Trophoblast cell (in vitro differentiated cells and primary cell): ENCODE measurements at regions not wholly inside any gene's neighbourhood (a gene's known extent, or its start where the extent isn't known, plus 50 kb on each side); places are given as distances from the start of the nearest gene placed in this dataset.

ENCODE experiments used
- DNase-seq, 2 donors: peaks; one replicate each; pipeline ENCODE4 v3.0.0-alpha.2; 2016
- H2AFZ ChIP-seq: 2 replicates; pipeline ENCODE4 v1.6.1; 2013; ENCODE audit warnings: low read length, moderate library complexity, mild to moderate bottlenecking; ENCODE audit not compliant: insufficient read depth, poor library complexity
- H2AK5ac ChIP-seq: 2 replicates; pipeline ENCODE4 v1.6.1; 2013; ENCODE audit warnings: mild to moderate bottlenecking, low read length
- H2BK120ac ChIP-seq: 2 replicates; pipeline ENCODE4 v1.6.1; 2013; ENCODE audit warnings: low read length, mild to moderate bottlenecking, moderate library complexity; ENCODE audit not compliant: insufficient read depth, poor library complexity
- H2BK12ac ChIP-seq: 2 replicates; pipeline ENCODE4 v1.6.1; 2013; ENCODE audit warnings: mild to moderate bottlenecking, low read length, moderate library complexity
- H2BK5ac ChIP-seq: 2 replicates; pipeline ENCODE4 v1.6.1; 2013; ENCODE audit warnings: low read length, low read depth, moderate library complexity, mild to moderate bottlenecking; ENCODE audit not compliant: poor library complexity
- H3K14ac ChIP-seq: 2 replicates; pipeline ENCODE4 v1.6.1; 2013; ENCODE audit warnings: mild to moderate bottlenecking, low read length
- H3K18ac ChIP-seq: 2 replicates; pipeline ENCODE4 v1.6.1; 2013; ENCODE audit warnings: mild to moderate bottlenecking, low read length
- H3K23ac ChIP-seq: 2 replicates; pipeline ENCODE4 v1.6.1; 2013; ENCODE audit warnings: low read length
- H3K27ac ChIP-seq: 2 replicates; pipeline ENCODE4 v1.5.1; 2013; ENCODE audit warnings: low read depth, mild to moderate bottlenecking, inconsistent platforms, low read length, moderate library complexity
- H3K27me3 ChIP-seq: 2 replicates; pipeline ENCODE4 v1.6.1; 2013; ENCODE audit warnings: inconsistent platforms, mild to moderate bottlenecking, low read length, moderate library complexity; ENCODE audit not compliant: insufficient read depth
- H3K36me3 ChIP-seq, 2 experiments: 1 replicate in 1 of 2; 2 replicates in 1 of 2; pipeline ENCODE4 v1.6.1; 2013; ENCODE audit warnings: low read length in 2 of 2, mild to moderate bottlenecking in 2 of 2, moderate library complexity in 1 of 2; ENCODE audit not compliant: insufficient read depth in 2 of 2, control insufficient read depth in 1 of 2
- H3K4ac ChIP-seq: 2 replicates; pipeline ENCODE4 v1.6.1; 2013; ENCODE audit warnings: low read depth, mild to moderate bottlenecking, low read length, moderate library complexity
- H3K4me1 ChIP-seq, 2 experiments: 1 replicate in 1 of 2; 2 replicates in 1 of 2; pipeline ENCODE4 v1.6.1; 2013; ENCODE audit warnings: low read length in 2 of 2, mild to moderate bottlenecking in 2 of 2, moderate library complexity in 1 of 2; ENCODE audit not compliant: insufficient read depth in 2 of 2, control insufficient read depth in 1 of 2
- H3K4me2 ChIP-seq: 2 replicates; pipeline ENCODE4 v1.6.1; 2013; ENCODE audit warnings: inconsistent platforms, mild to moderate bottlenecking, low read length, moderate library complexity
- H3K4me3 ChIP-seq: 2 replicates; pipeline ENCODE4 v1.5.1; 2013; ENCODE audit warnings: mild to moderate bottlenecking, low read depth, low read length, inconsistent platforms
- H3K79me1 ChIP-seq: one replicate; pipeline ENCODE4 v1.6.1; 2013; ENCODE audit warnings: low read length
- H3K79me2 ChIP-seq: 2 replicates; pipeline ENCODE4 v1.6.1; 2013; ENCODE audit warnings: low read length, mild to moderate bottlenecking; ENCODE audit not compliant: control insufficient read depth, insufficient read depth, poor library complexity
- H3K9ac ChIP-seq: 2 replicates; pipeline ENCODE4 v1.6.1; 2013; ENCODE audit warnings: mild to moderate bottlenecking, low read length
- H3K9me3 ChIP-seq: 2 replicates; pipeline ENCODE4 v1.6.1; 2013; ENCODE audit warnings: low read depth, mild to moderate bottlenecking, control low read depth, inconsistent platforms, low read length; ENCODE audit not compliant: insufficient read depth
- H4K12ac ChIP-seq: 2 replicates; pipeline ENCODE4 v1.6.1; 2013; ENCODE audit warnings: low read depth, mild to moderate bottlenecking, low read length, moderate library complexity
- H4K8ac ChIP-seq: 2 replicates; pipeline ENCODE4 v1.6.1; 2013; ENCODE audit warnings: low read depth, mild to moderate bottlenecking, low read length, moderate library complexity
- H4K91ac ChIP-seq: one replicate; pipeline ENCODE4 v1.6.1; 2013; ENCODE audit warnings: low read depth, mild to moderate bottlenecking, low read length, moderate library complexity
- WGBS: extraction: QIAGEN DNeasy Blood & Tissue Kit; methylation state at CpG from one replicate; pipeline ENCODE4 v1.1.7; 2013; ENCODE audit warnings: missing lambda C conversion rate; ENCODE audit not compliant: insufficient read length, insufficient coverage; ENCODE audit errors: extremely low coverage; 5-methylcytosine and 5-hydroxymethylcytosine counted together

DNA sequence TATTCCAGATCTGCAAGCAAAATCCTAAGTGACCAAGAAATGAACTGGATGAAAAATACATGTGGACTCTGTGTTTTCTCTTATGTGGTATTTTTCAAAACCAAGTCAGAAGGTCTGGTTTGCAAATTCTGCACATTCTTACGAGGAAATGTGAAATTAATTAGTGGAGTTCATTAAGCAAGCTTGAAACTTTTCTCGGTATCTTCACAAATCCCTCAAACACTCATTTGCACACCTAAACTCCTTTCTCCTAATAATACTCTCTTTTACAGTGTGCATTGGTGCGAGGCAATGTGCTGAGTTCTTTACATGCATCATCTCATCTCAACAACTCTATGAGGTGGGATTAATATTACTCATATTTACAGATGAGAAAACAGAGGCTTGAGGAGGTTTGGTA lies 82.1 kb downstream of the MTERF1 start:
- no peak overlapping the region for H2AK5ac ChIP-seq
- no peak overlapping the region for H3K23ac ChIP-seq
- H3K18ac ChIP-seq = no peak overlapping the region
- no peak overlapping the region for H2AFZ ChIP-seq
- H3K14ac ChIP-seq = no peak overlapping the region
- DNase-seq = no peak
- H3K9me3 ChIP-seq = no peaks in the 10 kb centered on the region
- no peak overlapping the region for H4K8ac ChIP-seq
- WGBS = no CpG with 5 or more reads among the region's 3 CpGs
- no peak overlapping the region for H3K27ac ChIP-seq
- no peak overlapping the region for H3K4ac ChIP-seq
- H3K9ac ChIP-seq = no peak overlapping the region
- no peak overlapping the region for H2BK5ac ChIP-seq
- H4K12ac ChIP-seq = no peak overlapping the region
- H2BK120ac ChIP-seq = no peak overlapping the region
- no peaks in the 10 kb centered on the region for H3K4me1 ChIP-seq
- H3K79me1 ChIP-seq = no peaks in the 10 kb centered on the region
- no peak overlapping the region for H3K4me2 ChIP-seq
- H3K27me3 ChIP-seq = no peaks in the 10 kb centered on the region
- H2BK12ac ChIP-seq = no peak overlapping the region
- no peaks in the 10 kb centered on the region for H3K79me2 ChIP-seq
- H4K91ac ChIP-seq = no peak overlapping the region
- H3K36me3 ChIP-seq = no peaks in the 10 kb centered on the region
- H3K4me3 ChIP-seq = no peak overlapping the region

DNA sequence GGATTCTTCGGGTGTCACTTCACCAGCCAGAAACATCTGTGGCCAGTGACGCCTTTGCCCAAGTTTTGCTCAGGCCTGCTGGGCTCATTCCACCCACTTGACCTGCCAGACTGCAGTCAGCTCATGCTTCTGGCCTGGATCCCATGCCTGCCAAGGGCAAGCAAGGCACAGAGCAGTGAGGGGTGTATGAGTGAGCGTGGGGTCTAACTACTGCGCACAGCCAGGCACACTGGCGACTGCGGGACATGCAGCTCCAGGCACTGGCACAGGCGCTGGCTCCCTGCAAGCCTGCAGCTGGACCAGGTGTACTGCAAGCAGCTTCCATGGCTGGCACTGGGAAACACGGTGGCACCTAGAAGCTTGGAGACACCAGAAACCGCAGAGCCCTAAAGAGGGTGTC lies 80.1 kb downstream of the MTERF1 start:
- Histone ChIP-seq H2AK5ac (no peak overlapping the region), H3K27me3 (no peaks in the 10 kb centered on the region), H2BK120ac (no peak overlapping the region), H3K14ac (no peak overlapping the region), H2AFZ (no peak overlapping the region), H3K79me2 (no peaks in the 10 kb centered on the region), H3K79me1 (no peaks in the 10 kb centered on the region), H2BK5ac (no peak overlapping the region), H3K9me3 (no peaks in the 10 kb centered on the region), H4K12ac (no peak overlapping the region), H3K4me1 (no peaks in the 10 kb centered on the region), H3K4me3 (peak overlapping the region; percentile 23), H3K36me3 (no peaks in the 10 kb centered on the region), H3K9ac (no peak overlapping the region), H4K8ac (no peak overlapping the region), H4K91ac (no peak overlapping the region), H2BK12ac (no peak overlapping the region), H3K27ac (no peak overlapping the region), H3K4ac (no peak overlapping the region), H3K4me2 (no peak overlapping the region), H3K23ac (no peak overlapping the region), H3K18ac (no peak overlapping the region)
- DNase-seq = no peak
- WGBS = no CpG with 5 or more reads among the region's 9 CpGs

DNA sequence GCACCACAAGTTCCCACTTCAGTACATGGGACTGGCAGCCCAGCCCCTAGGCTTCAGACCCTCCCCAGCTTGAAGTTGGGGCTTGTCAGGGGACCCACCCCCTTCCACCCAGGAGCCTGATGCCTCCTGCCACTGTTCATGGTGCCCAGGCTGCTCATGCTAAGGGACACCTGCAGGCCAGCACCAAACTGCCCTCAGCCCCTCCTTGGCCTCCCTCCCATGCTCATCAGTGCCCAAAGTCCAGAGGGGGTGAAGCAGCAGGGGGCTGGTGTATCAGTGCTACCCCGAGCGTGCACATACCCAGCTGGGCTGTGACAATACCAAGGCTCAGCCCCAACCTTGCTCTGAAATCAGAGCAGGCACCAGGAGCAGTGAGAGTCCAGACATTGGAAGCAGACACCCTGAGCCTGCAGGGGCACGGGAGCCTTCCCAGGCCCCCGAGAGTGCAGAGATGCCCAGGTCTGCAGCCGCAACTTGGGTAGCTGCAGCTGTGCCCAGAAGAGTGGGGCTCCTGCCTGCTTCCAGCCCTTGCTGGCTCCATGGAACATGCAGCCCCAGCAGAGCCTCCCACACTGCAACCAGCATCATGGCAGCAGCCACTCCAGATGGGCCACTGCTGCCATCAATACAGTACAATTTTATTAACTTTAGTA lies 79.0 kb downstream of the MTERF1 start:
- Histone ChIP-seq H4K91ac (no peak overlapping the region), H4K12ac (no peak overlapping the region), H3K4ac (no peak overlapping the region), H2AFZ (no peak overlapping the region), H3K18ac (no peak overlapping the region), H3K4me3 (no peak overlapping the region), H3K9ac (no peak overlapping the region), H3K36me3 (no peaks in the 10 kb centered on the region), H3K27ac (no peak overlapping the region), H3K23ac (no peak overlapping the region), H3K14ac (no peak overlapping the region), H3K9me3 (no peaks in the 10 kb centered on the region), H3K27me3 (no peaks in the 10 kb centered on the region), H4K8ac (no peak overlapping the region), H3K79me1 (no peaks in the 10 kb centered on the region), H3K4me2 (no peak overlapping the region), H2BK5ac (no peak overlapping the region), H2BK120ac (no peak overlapping the region), H3K4me1 (no peaks in the 10 kb centered on the region), H2AK5ac (no peak overlapping the region), H3K79me2 (no peaks in the 10 kb centered on the region), H2BK12ac (no peak overlapping the region)
- no peak for DNase-seq
- WGBS = no CpG with 5 or more reads among the region's 5 CpGs

DNA sequence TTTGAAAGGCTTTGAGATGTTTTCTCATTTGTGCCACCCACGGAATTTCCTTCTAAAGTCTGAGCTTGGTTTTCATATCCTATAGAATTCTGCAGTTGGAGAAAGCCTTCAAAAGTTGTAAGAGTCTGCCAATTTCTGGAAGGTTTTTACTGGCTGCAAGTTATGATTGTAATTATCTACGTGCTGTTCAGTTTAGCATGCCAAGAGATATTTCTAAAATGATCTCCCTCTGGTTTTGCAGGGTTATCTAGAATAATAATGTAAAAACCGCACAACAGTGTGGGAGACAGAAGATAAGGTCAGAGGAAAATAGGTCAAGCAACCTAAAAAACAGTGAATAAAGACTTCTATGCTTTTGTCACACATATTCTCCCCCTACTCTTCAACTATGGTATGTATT lies 69.3 kb downstream of the MTERF1 start:
- Histone ChIP-seq H3K9me3 (no peaks in the 10 kb centered on the region), H3K27ac (no peak overlapping the region), H3K36me3 (no peaks in the 10 kb centered on the region), H2AK5ac (no peak overlapping the region), H3K4me3 (no peak overlapping the region), H3K27me3 (no peaks in the 10 kb centered on the region), H3K18ac (no peak overlapping the region), H3K79me1 (no peaks in the 10 kb centered on the region), H2AFZ (no peak overlapping the region), H4K91ac (no peak overlapping the region), H3K79me2 (no peaks in the 10 kb centered on the region), H3K14ac (no peak overlapping the region), H3K9ac (no peak overlapping the region), H2BK5ac (no peak overlapping the region), H4K8ac (no peak overlapping the region), H3K4me2 (no peak overlapping the region), H3K4me1 (no peaks in the 10 kb centered on the region), H3K4ac (no peak overlapping the region), H4K12ac (no peak overlapping the region), H2BK12ac (no peak overlapping the region), H3K23ac (no peak overlapping the region), H2BK120ac (no peak overlapping the region)
- DNase-seq = no peak
- no CpG with 5 or more reads among the region's 3 CpGs for WGBS
